ENCODE measurements at regions not wholly inside any gene's neighbourhood (a gene's known extent, or its start where the extent isn't known, plus 50 kb on each side); places are given as distances from the start of the nearest gene placed in this dataset.

DNA sequence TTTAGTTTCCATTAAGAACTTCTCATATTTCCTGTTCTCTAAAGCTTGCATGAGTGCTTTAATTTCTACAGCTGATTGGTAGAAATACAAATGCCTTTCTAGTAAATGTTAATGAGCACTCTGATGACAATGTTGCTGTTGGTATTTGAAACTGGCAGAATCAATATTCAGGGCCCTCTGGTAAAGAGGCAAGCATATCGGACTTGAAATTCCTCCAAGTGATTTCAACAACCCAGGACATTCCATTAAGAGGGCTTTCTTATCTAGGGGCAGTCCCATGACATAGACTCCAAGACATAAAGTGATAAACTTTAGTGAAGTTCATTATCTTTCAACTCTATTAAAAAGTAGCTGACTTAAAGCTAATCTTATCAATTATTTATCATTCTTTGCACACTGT lies 83.1 kb upstream of the VCX start:
- TF ChIP-seq, protein P1, sequence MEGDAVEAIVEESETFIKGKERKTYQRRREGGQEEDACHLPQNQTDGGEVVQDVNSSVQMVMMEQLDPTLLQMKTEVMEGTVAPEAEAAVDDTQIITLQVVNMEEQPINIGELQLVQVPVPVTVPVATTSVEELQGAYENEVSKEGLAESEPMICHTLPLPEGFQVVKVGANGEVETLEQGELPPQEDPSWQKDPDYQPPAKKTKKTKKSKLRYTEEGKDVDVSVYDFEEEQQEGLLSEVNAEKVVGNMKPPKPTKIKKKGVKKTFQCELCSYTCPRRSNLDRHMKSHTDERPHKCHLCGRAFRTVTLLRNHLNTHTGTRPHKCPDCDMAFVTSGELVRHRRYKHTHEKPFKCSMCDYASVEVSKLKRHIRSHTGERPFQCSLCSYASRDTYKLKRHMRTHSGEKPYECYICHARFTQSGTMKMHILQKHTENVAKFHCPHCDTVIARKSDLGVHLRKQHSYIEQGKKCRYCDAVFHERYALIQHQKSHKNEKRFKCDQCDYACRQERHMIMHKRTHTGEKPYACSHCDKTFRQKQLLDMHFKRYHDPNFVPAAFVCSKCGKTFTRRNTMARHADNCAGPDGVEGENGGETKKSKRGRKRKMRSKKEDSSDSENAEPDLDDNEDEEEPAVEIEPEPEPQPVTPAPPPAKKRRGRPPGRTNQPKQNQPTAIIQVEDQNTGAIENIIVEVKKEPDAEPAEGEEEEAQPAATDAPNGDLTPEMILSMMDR (IDR thresholded peaks at IDR 0.05; ENCODE audit: low read length) = no peak
- no peak for TF ChIP-seq EZH2 (IDR thresholded peaks at IDR 0.05; ENCODE audit: borderline replicate concordance, low read length)
